Activated naive CD8-positive, alpha-beta T cell treated with anti-CD3 and anti-CD28 coated beads, Interleukin-2, amount 10 ng/mL, durations not matched to agents 7 days and 5 days (primary cell): ENCODE measurements at regions not wholly inside any gene's neighbourhood (a gene's known extent, or its start where the extent isn't known, plus 50 kb on each side); places are given as distances from the start of the nearest gene placed in this dataset.

Experiments
- ATAC-seq: fragments of 150-1000 bp; cut with Tn5 transposase; one replicate; pipeline ENCODE4 v1.10.0; 2021; ENCODE audit warnings: low read depth, moderate library complexity
- POLR2A ChIA-PET: fragments of 350-600 bp; sonication (Branson Sonifier 250); formaldehyde crosslinking; loops from one replicate; lab custom pipeline; 2021; ENCODE audit warnings: antibody characterized with exemption; lab: Charles Lee
- DNase-seq: peaks from one replicate; pipeline ENCODE4 v3.0.0; 2021
- H3K27ac Mint-ChIP-seq: one replicate; pipeline ENCODE4 v1.8.0; 2022; ENCODE audit warnings: mild to moderate bottlenecking, mixed read lengths
- H3K27me3 Mint-ChIP-seq: one replicate; pipeline ENCODE4 v1.8.0; 2022; ENCODE audit warnings: mild to moderate bottlenecking, moderate library complexity, mixed read lengths
- H3K36me3 Mint-ChIP-seq: one replicate; pipeline ENCODE4 v1.8.0; 2021; ENCODE audit warnings: mild to moderate bottlenecking, mixed read lengths
- H3K4me1 Mint-ChIP-seq: one replicate; pipeline ENCODE4 v1.8.0; 2021; ENCODE audit warnings: mixed read lengths
- H3K4me3 Mint-ChIP-seq: one replicate; pipeline ENCODE4 v1.8.0; 2022; ENCODE audit warnings: mild to moderate bottlenecking, moderate library complexity, mixed read lengths
- H3K9me3 Mint-ChIP-seq: one replicate; pipeline ENCODE4 v1.8.0; 2021; ENCODE audit warnings: mixed read lengths

DNA sequence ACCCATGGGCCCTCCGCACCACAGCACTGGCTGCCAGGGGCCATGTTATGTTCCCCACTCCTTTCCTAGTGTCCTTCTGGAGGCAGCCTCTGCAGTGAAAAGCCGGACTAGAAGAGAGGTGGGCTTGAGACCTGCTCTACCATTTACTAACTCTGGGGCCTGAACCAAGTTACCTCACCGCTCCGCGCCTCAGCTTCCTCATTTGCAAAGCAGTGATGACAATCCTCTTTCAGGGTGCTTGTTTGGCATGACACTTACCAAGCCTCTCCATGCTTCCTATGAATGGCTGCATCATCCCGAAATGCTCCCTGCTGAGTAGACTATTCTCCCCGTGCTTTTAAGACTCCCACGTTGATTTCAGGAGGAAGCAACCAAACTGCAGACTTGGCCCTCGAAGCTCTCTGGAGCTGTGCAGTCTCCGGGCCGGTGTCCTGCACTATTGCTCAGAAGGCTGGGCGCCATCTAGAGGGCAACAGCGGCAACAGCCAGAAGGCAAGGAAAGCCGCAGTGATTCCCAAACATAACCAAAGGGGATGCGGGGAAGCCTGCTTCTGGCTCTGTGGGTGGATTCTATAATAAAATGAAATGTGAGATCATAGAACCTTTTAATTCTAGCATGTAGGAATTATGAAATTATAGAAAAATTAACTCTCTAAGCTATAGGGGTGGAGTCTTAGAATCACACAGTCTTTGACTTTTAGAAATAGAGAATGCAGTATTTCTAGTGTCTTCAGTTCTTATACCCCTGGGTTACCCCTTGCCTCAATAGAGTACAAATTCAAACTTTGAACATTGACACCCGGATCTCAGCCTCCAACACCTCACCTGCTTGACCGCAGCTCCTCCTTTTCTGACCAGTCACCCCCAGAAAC is 599.8 kb upstream of the BRINP1 start:
- POLR2A ChIA-PET = no interaction called here
- H3K9me3 Mint-ChIP-seq = no peaks in the 10 kb centered on the region
- H3K36me3 Mint-ChIP-seq = no peaks in the 10 kb centered on the region
- ATAC-seq = peak; percentile 73
- no peak overlapping the region for H3K27ac Mint-ChIP-seq
- peaks cover 4% of the 10 kb centered on the region for H3K27me3 Mint-ChIP-seq
- no peak overlapping the region for H3K4me3 Mint-ChIP-seq
- peak; percentile 59 for DNase-seq
- peaks cover 1% of the 10 kb centered on the region for H3K4me1 Mint-ChIP-seq

GRCh38 chr9:119967867-119968535 is 598.8 kb upstream of the BRINP1 start:
- Mint-ChIP-seq H3K36me3 (no peaks in the 10 kb centered on the region), H3K27ac (no peak overlapping the region), H3K27me3 (peaks cover 6% of the 10 kb centered on the region), H3K4me1 (peaks cover 1% of the 10 kb centered on the region), H3K9me3 (no peaks in the 10 kb centered on the region), H3K4me3 (no peak overlapping the region)
- DNase-seq (no peak), ATAC-seq (no peak)
- POLR2A ChIA-PET = no interaction called here

DNA sequence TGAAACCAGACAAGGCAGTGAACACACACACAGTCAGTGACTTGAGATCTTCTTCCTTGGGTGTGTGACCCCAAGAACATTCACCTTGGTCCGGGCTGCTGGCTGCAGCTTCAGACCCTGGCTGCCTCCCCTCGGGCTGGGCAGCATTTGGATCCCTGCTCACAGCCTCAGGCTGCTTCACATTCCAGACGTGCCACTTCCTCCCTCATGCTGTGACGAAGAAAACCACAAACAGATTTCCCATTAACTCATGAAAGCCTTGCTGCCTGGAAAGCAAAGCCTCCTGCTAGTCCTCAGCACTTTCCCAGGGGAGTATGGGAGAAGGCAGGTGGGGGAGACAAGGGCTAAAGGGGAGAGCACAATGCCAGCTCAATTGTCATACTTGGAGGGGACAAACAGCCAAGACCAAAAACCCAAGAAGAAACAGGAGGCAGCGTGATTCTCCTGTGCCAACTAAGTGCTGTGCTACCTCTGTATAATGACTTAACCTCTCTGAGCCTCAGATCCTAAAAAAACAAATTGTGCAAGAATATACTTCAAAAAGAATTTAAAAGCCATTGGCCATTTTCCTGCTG is 594.6 kb upstream of the BRINP1 start:
- H3K9me3 Mint-ChIP-seq = no peaks in the 10 kb centered on the region
- no peak for DNase-seq
- H3K27ac Mint-ChIP-seq = no peak overlapping the region
- no peak overlapping the region for H3K4me3 Mint-ChIP-seq
- POLR2A ChIA-PET = no interaction called here
- peaks cover 5% of the 10 kb centered on the region for H3K27me3 Mint-ChIP-seq
- no peaks in the 10 kb centered on the region for H3K4me1 Mint-ChIP-seq
- H3K36me3 Mint-ChIP-seq = no peaks in the 10 kb centered on the region
- ATAC-seq = no peak

GRCh38 chr9:119963258-119963797 is 594.1 kb upstream of the BRINP1 start:
- Mint-ChIP-seq H3K4me3 (no peak overlapping the region), H3K4me1 (no peaks in the 10 kb centered on the region), H3K27me3 (peaks cover 5% of the 10 kb centered on the region), H3K36me3 (no peaks in the 10 kb centered on the region), H3K27ac (no peak overlapping the region), H3K9me3 (no peaks in the 10 kb centered on the region)
- ATAC-seq (no peak), DNase-seq (no peak)
- POLR2A ChIA-PET = no interaction called here

- DNase-seq (peak; percentile 30), ATAC-seq (no peak)
- no peak overlapping the region for H3K27ac Mint-ChIP-seq
- H3K9me3 Mint-ChIP-seq = no peaks in the 10 kb centered on the region
- H3K4me3 Mint-ChIP-seq = no peak overlapping the region
- POLR2A ChIA-PET = no interaction called here
- H3K27me3 Mint-ChIP-seq = peaks cover 2% of the 10 kb centered on the region
- H3K36me3 Mint-ChIP-seq = no peaks in the 10 kb centered on the region
- H3K4me1 Mint-ChIP-seq = no peaks in the 10 kb centered on the region
Measured at GRCh38 chr9:119961774-119962424, 592.7 kb upstream of the BRINP1 start.

GRCh38 chr9:119959846-119960545 is 590.8 kb upstream of the BRINP1 start:
- POLR2A ChIA-PET = interaction anchor here (0.7 kb wide), 1 partner anchor 450 kb away, joined by 4 read pairs; no protein-coding TSS in a partner anchor
- no peaks in the 10 kb centered on the region for H3K36me3 Mint-ChIP-seq
- H3K4me3 Mint-ChIP-seq = no peak overlapping the region
- DNase-seq (no peak), ATAC-seq (no peak)
- H3K27ac Mint-ChIP-seq = no peak overlapping the region
- H3K4me1 Mint-ChIP-seq = no peaks in the 10 kb centered on the region
- H3K9me3 Mint-ChIP-seq = no peaks in the 10 kb centered on the region
- H3K27me3 Mint-ChIP-seq = peaks cover 2% of the 10 kb centered on the region

GRCh38 chr9:119956111-119956510 is 586.9 kb upstream of the BRINP1 start:
- no peaks in the 10 kb centered on the region for H3K36me3 Mint-ChIP-seq
- POLR2A ChIA-PET = no interaction called here
- H3K9me3 Mint-ChIP-seq = no peaks in the 10 kb centered on the region
- no peaks in the 10 kb centered on the region for H3K27me3 Mint-ChIP-seq
- ATAC-seq = no peak
- no peak for DNase-seq
- H3K4me3 Mint-ChIP-seq = no peak overlapping the region
- H3K27ac Mint-ChIP-seq = no peak overlapping the region
- H3K4me1 Mint-ChIP-seq = no peaks in the 10 kb centered on the region

DNA sequence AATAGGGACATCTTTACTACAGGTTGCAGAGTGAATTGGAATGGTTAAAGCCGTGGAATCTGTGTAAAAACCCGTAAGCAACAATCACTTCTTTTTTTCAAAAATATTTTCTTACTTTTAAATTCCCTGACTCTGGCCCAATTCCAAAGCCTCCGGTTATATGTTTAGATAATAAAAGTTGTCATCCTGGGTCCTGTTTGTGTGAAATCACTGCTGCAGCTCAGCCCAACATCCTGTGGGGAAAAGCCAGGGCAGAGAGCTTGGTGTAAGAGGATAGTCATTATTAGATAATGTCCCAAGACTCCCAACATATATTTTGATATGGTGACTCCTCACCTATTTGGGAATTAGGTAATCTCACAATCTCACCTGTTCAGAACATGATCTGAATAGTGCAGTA is 586.0 kb upstream of the BRINP1 start:
- H3K4me3 Mint-ChIP-seq = no peak overlapping the region
- H3K4me1 Mint-ChIP-seq = no peaks in the 10 kb centered on the region
- POLR2A ChIA-PET = no interaction called here
- no peaks in the 10 kb centered on the region for H3K9me3 Mint-ChIP-seq
- no peaks in the 10 kb centered on the region for H3K27me3 Mint-ChIP-seq
- H3K27ac Mint-ChIP-seq = no peak overlapping the region
- no peak for ATAC-seq
- DNase-seq = no peak
- no peaks in the 10 kb centered on the region for H3K36me3 Mint-ChIP-seq

DNA sequence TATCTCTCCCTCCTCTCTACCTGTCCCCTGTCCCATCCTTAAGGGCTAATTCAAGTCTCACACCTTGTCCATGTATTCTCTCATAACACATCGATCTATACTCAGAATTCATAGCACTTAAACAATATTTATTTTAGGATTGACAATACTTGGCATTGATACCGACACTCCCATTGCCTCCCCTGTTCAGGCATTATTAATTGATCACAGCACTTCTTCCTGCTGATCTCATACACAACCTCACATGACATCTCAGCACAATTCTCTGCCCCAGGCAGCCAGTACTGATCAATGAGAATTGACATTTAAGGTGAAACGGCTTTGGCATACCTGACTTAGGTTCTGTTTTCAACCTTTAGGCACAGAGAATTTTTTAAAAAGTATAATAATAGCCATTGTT is 582.4 kb upstream of the BRINP1 start:
- Mint-ChIP-seq H3K4me3 (no peak overlapping the region), H3K9me3 (no peaks in the 10 kb centered on the region), H3K36me3 (no peaks in the 10 kb centered on the region), H3K4me1 (no peaks in the 10 kb centered on the region), H3K27ac (no peak overlapping the region), H3K27me3 (no peaks in the 10 kb centered on the region)
- DNase-seq = no peak
- ATAC-seq = no peak
- POLR2A ChIA-PET = no interaction called here

GRCh38 chr9:119951090-119951489 is 581.9 kb upstream of the BRINP1 start:
- Mint-ChIP-seq H3K27ac (no peak overlapping the region), H3K36me3 (no peaks in the 10 kb centered on the region), H3K4me3 (no peak overlapping the region), H3K27me3 (no peaks in the 10 kb centered on the region), H3K9me3 (no peaks in the 10 kb centered on the region), H3K4me1 (no peaks in the 10 kb centered on the region)
- POLR2A ChIA-PET = no interaction called here
- no peak for DNase-seq
- ATAC-seq = no peak

DNA sequence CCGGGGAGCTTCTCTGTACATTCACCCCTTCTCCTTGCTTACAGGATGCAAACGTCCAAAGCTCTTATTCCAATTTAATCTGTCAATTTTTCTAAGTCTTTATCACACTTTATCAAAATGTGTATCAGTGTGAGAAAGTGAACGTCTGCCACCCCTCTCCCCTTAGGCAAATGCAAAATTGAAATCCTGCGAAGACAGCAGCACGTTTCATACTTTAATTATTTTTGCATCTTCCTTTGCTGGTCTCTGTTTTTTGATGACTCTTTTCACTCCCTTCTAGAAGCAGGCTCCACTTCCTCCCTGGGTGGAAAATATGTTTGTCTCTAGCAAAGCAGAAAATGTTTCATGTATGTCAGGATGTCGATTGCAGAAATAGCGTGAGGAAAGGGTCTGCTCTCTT is 576.5 kb upstream of the BRINP1 start:
- H3K27ac Mint-ChIP-seq = no peak overlapping the region
- H3K36me3 Mint-ChIP-seq = no peaks in the 10 kb centered on the region
- no peaks in the 10 kb centered on the region for H3K9me3 Mint-ChIP-seq
- no peak for ATAC-seq
- POLR2A ChIA-PET = no interaction called here
- H3K4me1 Mint-ChIP-seq = no peaks in the 10 kb centered on the region
- no peak overlapping the region for H3K4me3 Mint-ChIP-seq
- DNase-seq = no peak
- no peaks in the 10 kb centered on the region for H3K27me3 Mint-ChIP-seq

GRCh38 chr9:119941091-119941490 is 571.9 kb upstream of the BRINP1 start:
- Mint-ChIP-seq H3K4me3 (no peak overlapping the region), H3K4me1 (no peaks in the 10 kb centered on the region), H3K36me3 (no peaks in the 10 kb centered on the region), H3K27me3 (no peaks in the 10 kb centered on the region), H3K27ac (no peak overlapping the region), H3K9me3 (no peaks in the 10 kb centered on the region)
- DNase-seq = no peak
- ATAC-seq = no peak
- POLR2A ChIA-PET = no interaction called here

GRCh38 chr9:119938871-119939270 is 569.6 kb upstream of the BRINP1 start:
- DNase-seq (no peak), ATAC-seq (no peak)
- H3K36me3 Mint-ChIP-seq = no peaks in the 10 kb centered on the region
- POLR2A ChIA-PET = no interaction called here
- no peaks in the 10 kb centered on the region for H3K9me3 Mint-ChIP-seq
- H3K27me3 Mint-ChIP-seq = no peaks in the 10 kb centered on the region
- H3K4me3 Mint-ChIP-seq = no peak overlapping the region
- no peaks in the 10 kb centered on the region for H3K4me1 Mint-ChIP-seq
- no peak overlapping the region for H3K27ac Mint-ChIP-seq
